Neuronal stem cell (in vitro differentiated cells): ENCODE measurements at regions not wholly inside any gene's neighbourhood (a gene's known extent, or its start where the extent isn't known, plus 50 kb on each side); places are given as distances from the start of the nearest gene placed in this dataset.
"Not testable (repeated sequence)": the region's sequence is repeated elsewhere in the genome, so short reads cannot be mapped to it uniquely, and the experiment has no call there.

ENCODE experiments used
- DNase-seq: peaks from one replicate; pipeline ENCODE4 v3.0.0-alpha.2; 2013; ENCODE audit warnings: low spot score
- H2AFZ ChIP-seq: one replicate; pipeline ENCODE4 v1.6.1; 2013; ENCODE audit warnings: mild to moderate bottlenecking, low read length, inconsistent platforms
- H2AK5ac ChIP-seq: 2 replicates; pipeline ENCODE4 v1.6.1; 2013; ENCODE audit warnings: low read depth, mild to moderate bottlenecking, inconsistent platforms, low read length, moderate library complexity, mixed read lengths
- H2BK120ac ChIP-seq: 2 replicates; pipeline ENCODE4 v1.6.1; 2013; ENCODE audit warnings: low read depth, mild to moderate bottlenecking, inconsistent platforms, low read length, moderate library complexity, mixed read lengths
- H2BK12ac ChIP-seq: one replicate; pipeline ENCODE4 v1.6.1; 2013; ENCODE audit warnings: low read length, inconsistent platforms
- H2BK15ac ChIP-seq: 2 replicates; pipeline ENCODE4 v1.6.1; 2013; ENCODE audit warnings: mild to moderate bottlenecking, low read length, inconsistent platforms, mixed read lengths
- H2BK5ac ChIP-seq: one replicate; pipeline ENCODE4 v1.6.1; 2013; ENCODE audit warnings: inconsistent platforms, mild to moderate bottlenecking, low read length, moderate library complexity
- H3K14ac ChIP-seq: one replicate; pipeline ENCODE4 v1.6.1; 2013; ENCODE audit warnings: low read length, inconsistent platforms
- H3K18ac ChIP-seq: 2 replicates; pipeline ENCODE4 v1.6.1; 2013; ENCODE audit warnings: low read length, inconsistent platforms
- H3K23ac ChIP-seq: 2 replicates; pipeline ENCODE4 v1.6.1; 2013; ENCODE audit warnings: low read depth, mild to moderate bottlenecking, mixed read lengths, low read length, inconsistent platforms; ENCODE audit not compliant: poor library complexity
- H3K27ac ChIP-seq: replicated peaks from 3 replicates; pipeline ENCODE4 v1.5.1; 2013; ENCODE audit warnings: low read length, inconsistent platforms
- H3K27me3 ChIP-seq, 3 experiments: 2 replicates each; pipeline ENCODE4 v1.6.1; 2013; ENCODE audit warnings: low read length in 3 of 3, mild to moderate bottlenecking in 2 of 3, inconsistent platforms in 1 of 3, low read depth in 1 of 3, mixed read lengths in 1 of 3, moderate library complexity in 1 of 3; ENCODE audit not compliant: control insufficient read depth in 3 of 3, insufficient read depth in 3 of 3
- H3K36me3 ChIP-seq, 2 donors: replicated peaks in 1 of 2; 2 replicates each; pipeline ENCODE4 v1.6.1; 2013; ENCODE audit warnings: low read length in 2 of 2; ENCODE audit not compliant: control insufficient read depth in 2 of 2, insufficient read depth in 2 of 2
- H3K4ac ChIP-seq: 2 replicates; pipeline ENCODE4 v1.6.1; 2013; ENCODE audit warnings: inconsistent platforms, mild to moderate bottlenecking, low read length, moderate library complexity
- H3K4me1 ChIP-seq, 2 donors: 1 replicate in 1 of 2; 2 replicates in 1 of 2; pipeline ENCODE4 v1.6.1; 2013; ENCODE audit warnings: low read length in 2 of 2, low read depth in 1 of 2; ENCODE audit not compliant: control insufficient read depth in 2 of 2, insufficient read depth in 1 of 2
- H3K4me2 ChIP-seq: one replicate; pipeline ENCODE4 v1.6.1; 2013; ENCODE audit warnings: mild to moderate bottlenecking, low read length, inconsistent platforms; ENCODE audit not compliant: insufficient read depth, poor library complexity, severe bottlenecking
- H3K4me3 ChIP-seq, 2 donors: 2 replicates each; pipeline ENCODE4 v1.5.1; 2013; ENCODE audit warnings: low read length in 2 of 2, mild to moderate bottlenecking in 2 of 2, inconsistent platforms in 1 of 2, moderate library complexity in 1 of 2
- H3K79me1 ChIP-seq: one replicate; pipeline ENCODE4 v1.6.1; 2013; ENCODE audit warnings: low read depth, mild to moderate bottlenecking, inconsistent platforms, low read length, moderate library complexity
- H3K9ac ChIP-seq: one replicate; pipeline ENCODE4 v1.6.1; 2013; ENCODE audit warnings: mild to moderate bottlenecking, low read depth, low read length, inconsistent platforms; ENCODE audit not compliant: poor library complexity
- H3K9me3 ChIP-seq, 2 donors: replicated peaks in 1 of 2; 2 replicates each; pipeline versions ENCODE3 to v1.6.1; 2013; ENCODE audit warnings: low read length in 2 of 2, mild to moderate bottlenecking in 2 of 2, inconsistent platforms in 1 of 2, low read depth in 1 of 2, mixed read lengths in 1 of 2, moderate library complexity in 1 of 2; ENCODE audit not compliant: control insufficient read depth in 2 of 2, insufficient read depth in 1 of 2
- H4K8ac ChIP-seq: one replicate; pipeline ENCODE4 v1.6.1; 2013; ENCODE audit warnings: low read depth, mild to moderate bottlenecking, inconsistent platforms, low read length, moderate library complexity
- H4K91ac ChIP-seq: one replicate; pipeline ENCODE4 v1.6.1; 2013; ENCODE audit warnings: low read length, low read depth, mild to moderate bottlenecking, inconsistent platforms; ENCODE audit not compliant: poor library complexity
- whole genome bisulfite sequencing, 2 donors: extraction: QIAGEN DNeasy Blood & Tissue Kit; methylation state at CpG; one replicate each; pipeline ENCODE4 v1.1.7; 2013; ENCODE audit warnings: missing lambda C conversion rate in 2 of 2, mixed read lengths in 1 of 2; ENCODE audit not compliant: insufficient read length in 2 of 2, insufficient replicate concordance in 1 of 2; ENCODE audit errors: extremely low coverage in 2 of 2; 5-methylcytosine and 5-hydroxymethylcytosine counted together

- DNase-seq: no peak
- Histone ChIP-seq H3K27me3 (no peaks in the 10 kb centered on the region), H3K14ac (no peak overlapping the region), H4K8ac (no peak overlapping the region), H2AK5ac (no peak overlapping the region), H3K18ac (no peak overlapping the region), H3K4me1 (no peaks in the 10 kb centered on the region), H3K4ac (no peak overlapping the region), H2BK12ac (no peak overlapping the region), H3K36me3 (no peaks in the 10 kb centered on the region), H3K4me2 (no peak overlapping the region), H2BK5ac (no peak overlapping the region), H3K4me3 (no peak overlapping the region), H3K79me1 (no peaks in the 10 kb centered on the region), H3K27ac (no peak overlapping the region), H2BK120ac (no peak overlapping the region), H3K23ac (no peak overlapping the region), H3K9me3 (no peaks in the 10 kb centered on the region), H3K9ac (no peak overlapping the region), H2BK15ac (no peak overlapping the region), H2AFZ (peak overlapping the region; percentile 16), H4K91ac (no peak overlapping the region)
- WGBS, 2 donors: no CpG with 5 or more reads among the region's 2 CpGs
Measured at GRCh38 chr12:42862055-42862454, 272.5 kb upstream of the PRICKLE1 start.

GRCh38 chr12:42860331-42860730 is 270.8 kb upstream of the PRICKLE1 start:
- H3K4me1 ChIP-seq, H3K4ac ChIP-seq, H3K9ac ChIP-seq, H3K23ac ChIP-seq, H3K36me3 ChIP-seq, H3K4me2 ChIP-seq, H2BK15ac ChIP-seq, H2AK5ac ChIP-seq, DNase-seq, H3K27me3 ChIP-seq, H3K14ac ChIP-seq, H2BK5ac ChIP-seq, H3K79me1 ChIP-seq, H3K18ac ChIP-seq, H3K9me3 ChIP-seq, H3K27ac ChIP-seq, H4K91ac ChIP-seq, H2AFZ ChIP-seq, H2BK120ac ChIP-seq, H3K4me3 ChIP-seq, H4K8ac ChIP-seq, H2BK12ac ChIP-seq: not testable (repeated sequence)

- no peaks in the 10 kb centered on the region for H3K27me3 ChIP-seq
- H3K18ac ChIP-seq: no peak overlapping the region
- H2BK12ac ChIP-seq: no peak overlapping the region
- H2BK15ac ChIP-seq: no peak overlapping the region
- no peak overlapping the region for H3K9ac ChIP-seq
- WGBS, 2 donors: no CpG with 5 or more reads among the region's 8 CpGs
- no peaks in the 10 kb centered on the region for H3K79me1 ChIP-seq
- no peak overlapping the region for H2BK5ac ChIP-seq
- no peak overlapping the region for H3K14ac ChIP-seq
- H3K23ac ChIP-seq: no peak overlapping the region
- no peak overlapping the region for H4K8ac ChIP-seq
- H3K4me3 ChIP-seq: no peak overlapping the region
- H2BK120ac ChIP-seq: no peak overlapping the region
- H3K4ac ChIP-seq: no peak overlapping the region
- no peak overlapping the region for H4K91ac ChIP-seq
- H3K36me3 ChIP-seq: no peaks in the 10 kb centered on the region
- no peak overlapping the region for H2AFZ ChIP-seq
- H2AK5ac ChIP-seq: no peak overlapping the region
- DNase-seq: no peak
- H3K27ac ChIP-seq: no peak overlapping the region
- no peak overlapping the region for H3K4me2 ChIP-seq
- no peaks in the 10 kb centered on the region for H3K9me3 ChIP-seq
- H3K4me1 ChIP-seq: no peaks in the 10 kb centered on the region
Measured at GRCh38 chr12:42859612-42860011, 270.1 kb upstream of the PRICKLE1 start.

GRCh38 chr12:42857106-42857505 is 267.6 kb upstream of the PRICKLE1 start:
- Histone ChIP-seq H3K36me3 (no peaks in the 10 kb centered on the region), H3K14ac (no peak overlapping the region), H2AK5ac (no peak overlapping the region), H4K91ac (no peak overlapping the region), H3K27me3 (no peaks in the 10 kb centered on the region), H3K79me1 (no peaks in the 10 kb centered on the region), H3K4ac (no peak overlapping the region), H3K27ac (no peak overlapping the region), H2BK120ac (no peak overlapping the region), H2BK12ac (no peak overlapping the region), H3K18ac (no peak overlapping the region), H3K9me3 (no peaks in the 10 kb centered on the region), H3K9ac (no peak overlapping the region), H3K23ac (no peak overlapping the region), H4K8ac (no peak overlapping the region), H2BK5ac (no peak overlapping the region), H3K4me1 (no peaks in the 10 kb centered on the region), H2AFZ (no peak overlapping the region), H2BK15ac (no peak overlapping the region), H3K4me2 (no peak overlapping the region), H3K4me3 (no peak overlapping the region)
- DNase-seq: no peak
